OCI-LY1 (cell line): ENCODE measurements at regions not wholly inside any gene's neighbourhood (a gene's known extent, or its start where the extent isn't known, plus 50 kb on each side); places are given as distances from the start of the nearest gene placed in this dataset.

Experiments
- H2AFZ ChIP-seq: fragments of 200-600 bp; sonication (generic), shearing (Covaris generic); 2 replicates; pipeline ENCODE4 v1.6.0; 2014; ENCODE audit warnings: antibody characterized with exemption, mild to moderate bottlenecking, low read length
- H3F3A ChIP-seq: fragments of 200-600 bp; sonication (generic), shearing (Covaris generic); 2 replicates; pipeline ENCODE4 v1.6.0; 2014; ENCODE audit warnings: mild to moderate bottlenecking, antibody characterized with exemption, low read length, moderate library complexity; ENCODE audit not compliant: insufficient read depth
- H3K27ac ChIP-seq: fragments of 200-600 bp; sonication (generic); 2 replicates; pipeline ENCODE4 v1.5.1; 2014; ENCODE audit warnings: low read length, mixed run types, mild to moderate bottlenecking, low read depth; ENCODE audit not compliant: poor library complexity, severe bottlenecking
- H3K27me3 ChIP-seq: fragments of 200-600 bp; sonication (generic); 2 replicates; pipeline ENCODE4 v1.6.0; 2014; ENCODE audit warnings: antibody characterized with exemption, mild to moderate bottlenecking, low read length, moderate library complexity; ENCODE audit not compliant: insufficient read depth
- H3K36me3 ChIP-seq: fragments of 200-600 bp; sonication (generic); 2 replicates; pipeline ENCODE4 v1.6.1; 2014; ENCODE audit warnings: mild to moderate bottlenecking, antibody characterized with exemption, low read length, moderate library complexity, mixed read lengths; ENCODE audit not compliant: insufficient read depth
- H3K4me1 ChIP-seq: fragments of 200-600 bp; sonication (generic); 2 replicates; pipeline ENCODE4 v1.5.1; 2014; ENCODE audit warnings: mild to moderate bottlenecking, low read length, moderate library complexity; ENCODE audit not compliant: insufficient read depth, severe bottlenecking
- H3K4me2 ChIP-seq: fragments of 200-600 bp; sonication (generic), shearing (Covaris generic); 2 replicates; pipeline ENCODE4 v1.6.1; 2014; ENCODE audit warnings: low read length
- H3K4me3 ChIP-seq: fragments of 200-600 bp; sonication (generic); 2 replicates; pipeline ENCODE4 v1.5.1; 2014; ENCODE audit warnings: low read length, low read depth, mild to moderate bottlenecking, mixed read lengths; ENCODE audit not compliant: poor library complexity, severe bottlenecking
- H3K79me2 ChIP-seq: fragments of 200-600 bp; shearing (Covaris generic); 2 replicates; pipeline ENCODE4 v1.6.1; 2016; ENCODE audit warnings: mixed run types, low read length, mixed read lengths; ENCODE audit not compliant: insufficient read depth
- H3K9ac ChIP-seq: fragments of 200-600 bp; sonication (generic), shearing (Covaris generic); 2 replicates; pipeline ENCODE4 v1.6.1; 2014; ENCODE audit warnings: mild to moderate bottlenecking, low read length, mixed read lengths
- H3K9me2 ChIP-seq: fragments of 200-600 bp; sonication (generic), shearing (Covaris generic); 2 replicates; pipeline ENCODE4 v1.6.1; 2014; ENCODE audit warnings: low read depth, mild to moderate bottlenecking, low read length, mixed read lengths
- H3K9me3 ChIP-seq: fragments of 200-600 bp; shearing (Covaris generic); 2 replicates; pipeline ENCODE4 v1.6.1; 2014; ENCODE audit warnings: low read length, mixed read lengths
- H4K20me1 ChIP-seq: fragments of 200-600 bp; sonication (generic), shearing (Covaris generic); 2 replicates; pipeline ENCODE4 v1.6.0; 2016; ENCODE audit warnings: mild to moderate bottlenecking, low read length; ENCODE audit not compliant: insufficient read depth
- CTCF ChIP-seq: fragments of 200-600 bp; sonication (generic), shearing (Covaris generic); IDR thresholded peaks from 2 replicates; pipeline ENCODE4 v1.5.1; 2017; ENCODE audit warnings: mild to moderate bottlenecking, antibody characterized with exemption, low read length, moderate library complexity, mixed read lengths
- EZH2 ChIP-seq: fragments of 200-600 bp; sonication (generic), shearing (Covaris generic); IDR thresholded peaks from 2 replicates; pipeline ENCODE4 v1.8.0; 2017; ENCODE audit warnings: borderline replicate concordance, mixed run types, mild to moderate bottlenecking, antibody characterized with exemption, low read length, moderate library complexity, mixed read lengths

- H3K4me1 ChIP-seq: no peaks in the 10 kb centered on the region
- H3K9me3 ChIP-seq: no peaks in the 10 kb centered on the region
- H3K27ac ChIP-seq: no peak overlapping the region
- no peaks in the 10 kb centered on the region for H3K79me2 ChIP-seq
- H3K9ac ChIP-seq: no peak overlapping the region
- no peaks in the 10 kb centered on the region for H4K20me1 ChIP-seq
- no peaks in the 10 kb centered on the region for H3K27me3 ChIP-seq
- H3K4me2 ChIP-seq: no peak overlapping the region
- TF ChIP-seq CTCF (no peak), EZH2 (no peak)
- no peak overlapping the region for H3K4me3 ChIP-seq
- no peaks in the 10 kb centered on the region for H3F3A ChIP-seq
- H3K9me2 ChIP-seq: no peaks in the 10 kb centered on the region
- H2AFZ ChIP-seq: no peak overlapping the region
- H3K36me3 ChIP-seq: no peaks in the 10 kb centered on the region
Observed at GRCh38 chr2:33958591-33958990, 359.5 kb upstream of the FAM98A start.

GRCh38 chr2:33949371-33949770, 350.3 kb upstream of the FAM98A start:
- no peaks in the 10 kb centered on the region for H3K9me3 ChIP-seq
- H3K27me3 ChIP-seq: no peaks in the 10 kb centered on the region
- H3K4me3 ChIP-seq: no peak overlapping the region
- H4K20me1 ChIP-seq: no peaks in the 10 kb centered on the region
- H3K36me3 ChIP-seq: no peaks in the 10 kb centered on the region
- H3K9me2 ChIP-seq: no peaks in the 10 kb centered on the region
- no peaks in the 10 kb centered on the region for H3K79me2 ChIP-seq
- no peak overlapping the region for H3K9ac ChIP-seq
- no peaks in the 10 kb centered on the region for H3K4me1 ChIP-seq
- no peak overlapping the region for H3K4me2 ChIP-seq
- no peak overlapping the region for H3K27ac ChIP-seq
- no peaks in the 10 kb centered on the region for H3F3A ChIP-seq
- no peak overlapping the region for H2AFZ ChIP-seq
- TF ChIP-seq CTCF (no peak), EZH2 (no peak)

- Histone ChIP-seq H3K27ac (no peak overlapping the region), H3K27me3 (no peaks in the 10 kb centered on the region), H3K36me3 (no peaks in the 10 kb centered on the region), H3K9me3 (no peaks in the 10 kb centered on the region), H2AFZ (no peak overlapping the region), H4K20me1 (no peaks in the 10 kb centered on the region), H3K4me2 (no peak overlapping the region), H3K79me2 (no peaks in the 10 kb centered on the region), H3K9ac (no peak overlapping the region), H3K9me2 (no peaks in the 10 kb centered on the region), H3K4me1 (no peaks in the 10 kb centered on the region), H3F3A (no peaks in the 10 kb centered on the region), H3K4me3 (no peak overlapping the region)
- TF ChIP-seq CTCF (no peak), EZH2 (no peak)
Observed at GRCh38 chr2:33946193-33946592, 347.1 kb upstream of the FAM98A start.
